ENCODE measurements at regions not wholly inside any gene's neighbourhood (a gene's known extent, or its start where the extent isn't known, plus 50 kb on each side); places are given as distances from the start of the nearest gene placed in this dataset.

DNA sequence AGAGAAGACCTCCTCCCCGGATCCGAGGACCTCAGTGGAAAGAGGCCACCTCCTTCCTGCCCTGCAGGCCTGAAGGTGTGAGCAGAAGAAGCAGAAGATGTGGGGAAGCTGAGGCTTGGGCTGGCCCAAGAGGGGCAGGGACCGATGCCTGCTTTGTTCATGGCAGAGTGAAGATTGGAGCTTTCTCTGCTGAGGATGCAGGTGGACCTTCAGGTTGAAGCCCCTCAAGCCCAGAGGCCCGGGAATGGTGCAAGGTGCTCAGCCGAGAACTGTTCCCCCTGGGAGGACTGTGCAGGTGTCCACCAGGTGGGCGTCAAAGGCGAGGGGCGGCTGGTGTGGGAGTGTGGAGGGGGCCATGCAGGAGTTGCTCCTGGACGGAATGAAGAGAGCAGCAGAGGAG lies 277.9 kb upstream of the IRX2 start:
- Histone ChIP-seq H3K9ac (ENCODE audit: low read length) (no peak overlapping the region), H3K36me3 (ENCODE audit: insufficient read depth, low read length) (no peaks in the 10 kb centered on the region), H3K4me3 (ENCODE audit: low read length) (no peak overlapping the region), H3K4me1 (ENCODE audit: low read length) (no peaks in the 10 kb centered on the region), H4K20me1 (ENCODE audit: insufficient read depth, low read depth, low read length) (no peaks in the 10 kb centered on the region), H3K27ac (ENCODE audit: low read length) (no peak overlapping the region), H3K9me2 (replicated peaks; ENCODE audit: insufficient read depth, low read length) (no peaks in the 10 kb centered on the region), H2AFZ (ENCODE audit: low read length) (no peak overlapping the region), H3K27me3 (ENCODE audit: low read length) (no peaks in the 10 kb centered on the region), H3K79me2 (ENCODE audit: low read length) (no peaks in the 10 kb centered on the region), H3K9me3 (ENCODE audit: low read length) (peaks cover 11% of the 10 kb centered on the region; the same call in 1 of the 2 replicates), H3K4me2 (ENCODE audit: low read depth, low read length, poor library complexity, severe bottlenecking) (no peak overlapping the region)
- DNase-seq = no peak

DNA sequence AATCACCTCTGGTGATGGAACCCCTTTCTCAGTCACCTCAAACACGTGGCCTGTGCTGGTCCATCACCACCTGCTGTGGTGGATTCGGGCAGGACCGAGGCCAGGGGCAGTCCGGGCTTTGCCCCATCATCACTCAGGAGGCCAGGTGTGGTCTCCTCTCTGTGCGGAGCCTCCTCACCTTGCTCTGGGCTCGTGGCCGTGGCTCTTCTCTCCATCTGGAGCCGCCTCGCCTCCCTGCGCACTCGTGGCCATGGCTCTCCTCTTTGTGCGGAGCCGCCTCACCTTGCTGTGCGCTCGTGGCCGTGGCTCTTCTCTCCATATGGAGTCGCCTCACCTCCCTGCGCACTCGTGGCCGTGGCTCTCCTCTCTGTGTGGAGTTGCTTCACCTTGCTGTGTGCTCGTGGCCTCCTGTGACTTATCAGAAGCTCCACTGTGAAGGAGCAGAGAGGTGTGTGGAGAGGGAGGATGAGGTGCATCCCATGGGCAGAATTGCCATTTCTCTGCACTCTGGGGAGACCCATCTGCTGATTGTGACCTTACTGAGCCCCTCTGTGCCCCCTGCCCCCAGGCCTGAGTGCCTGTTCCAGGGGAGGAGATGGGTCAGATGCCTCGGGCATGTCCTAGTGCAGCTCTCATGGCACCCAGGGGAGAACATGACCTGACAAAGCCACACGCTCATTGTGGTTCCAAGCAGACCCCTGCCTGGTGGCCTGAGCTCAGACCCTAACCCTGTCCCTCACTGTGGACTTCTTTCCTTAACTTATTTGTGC lies 276.6 kb upstream of the IRX2 start:
- Histone ChIP-seq H3K4me1 (ENCODE audit: low read length) (no peaks in the 10 kb centered on the region), H3K9me3 (ENCODE audit: low read length) (peaks cover 11% of the 10 kb centered on the region; the same call in 1 of the 2 replicates), H3K4me2 (ENCODE audit: low read depth, low read length, poor library complexity, severe bottlenecking) (no peak overlapping the region), H3K9ac (ENCODE audit: low read length) (no peak overlapping the region), H3K9me2 (replicated peaks; ENCODE audit: insufficient read depth, low read length) (no peaks in the 10 kb centered on the region), H3K36me3 (ENCODE audit: insufficient read depth, low read length) (no peaks in the 10 kb centered on the region), H3K79me2 (ENCODE audit: low read length) (no peaks in the 10 kb centered on the region), H2AFZ (ENCODE audit: low read length) (no peak overlapping the region), H3K27me3 (ENCODE audit: low read length) (no peaks in the 10 kb centered on the region), H3K4me3 (ENCODE audit: low read length) (no peak overlapping the region), H4K20me1 (ENCODE audit: insufficient read depth, low read depth, low read length) (no peaks in the 10 kb centered on the region), H3K27ac (ENCODE audit: low read length) (no peak overlapping the region)
- no peak for DNase-seq

DNA sequence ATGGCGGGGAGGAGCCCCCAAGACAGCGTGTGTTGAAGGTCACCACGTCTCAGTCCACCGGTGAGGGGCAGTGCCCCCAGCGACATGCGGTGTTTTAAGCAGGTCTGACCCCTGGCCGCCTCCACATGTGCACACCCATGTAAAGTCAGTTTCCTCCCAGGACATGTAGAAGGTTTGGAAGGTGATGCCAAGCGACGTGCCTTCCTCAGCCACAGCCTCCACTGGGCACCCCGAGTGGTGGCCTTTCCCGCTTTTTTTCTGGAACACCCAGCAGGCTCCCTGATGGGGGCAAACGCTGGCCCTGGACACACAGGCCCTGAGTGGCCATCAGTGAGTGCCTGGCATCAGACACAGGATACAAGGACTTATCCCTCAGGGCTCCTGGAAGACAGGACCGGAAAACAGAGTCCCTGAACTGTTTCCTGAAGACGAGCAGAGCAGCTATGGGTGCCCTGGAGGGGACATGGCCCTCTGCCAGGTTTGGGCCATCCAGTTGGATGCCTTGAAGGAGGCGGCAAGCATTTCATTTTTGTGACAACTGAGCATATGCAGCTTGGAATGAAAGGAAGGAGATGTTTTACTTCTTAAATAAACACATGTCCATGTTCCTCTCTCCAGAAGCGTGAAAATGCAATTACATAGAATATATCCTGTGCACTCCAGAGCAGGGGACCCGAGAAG lies 275.8 kb upstream of the IRX2 start:
- no peak overlapping the region for H3K4me2 ChIP-seq (ENCODE audit: low read depth, low read length, poor library complexity, severe bottlenecking)
- H2AFZ ChIP-seq (ENCODE audit: low read length) = no peak overlapping the region
- no peaks in the 10 kb centered on the region for H3K27me3 ChIP-seq (ENCODE audit: low read length)
- no peaks in the 10 kb centered on the region for H3K4me1 ChIP-seq (ENCODE audit: low read length)
- no peak for DNase-seq
- H3K79me2 ChIP-seq (ENCODE audit: low read length) = no peaks in the 10 kb centered on the region
- no peak overlapping the region for H3K27ac ChIP-seq (ENCODE audit: low read length)
- H3K9ac ChIP-seq (ENCODE audit: low read length) = no peak overlapping the region
- H3K9me3 ChIP-seq (ENCODE audit: low read length) = peaks cover 11% of the 10 kb centered on the region; the same call in 1 of the 2 replicates
- H3K36me3 ChIP-seq (ENCODE audit: insufficient read depth, low read length) = no peaks in the 10 kb centered on the region
- no peaks in the 10 kb centered on the region for H3K9me2 ChIP-seq (replicated peaks; ENCODE audit: insufficient read depth, low read length)
- H4K20me1 ChIP-seq (ENCODE audit: insufficient read depth, low read depth, low read length) = no peaks in the 10 kb centered on the region
- H3K4me3 ChIP-seq (ENCODE audit: low read length) = no peak overlapping the region

DNA sequence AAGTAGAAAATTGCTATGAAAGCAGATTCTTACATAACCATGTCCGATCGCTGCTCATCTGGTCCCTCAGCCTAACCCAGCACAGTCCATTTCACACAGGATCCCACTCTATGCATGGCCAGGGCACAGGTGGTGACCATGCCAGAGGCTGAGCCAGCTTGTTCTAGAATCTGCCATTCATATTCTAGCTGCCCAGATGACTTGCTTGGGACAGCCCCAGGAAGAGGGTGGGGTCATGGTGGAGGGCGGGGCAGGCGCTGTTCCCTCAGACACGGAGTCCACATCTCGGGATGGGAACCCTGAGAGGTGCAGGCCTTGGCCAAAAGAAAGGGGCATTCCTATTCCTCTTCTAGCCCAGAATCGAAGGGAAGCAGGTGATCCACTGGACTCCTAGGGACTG lies 275.2 kb upstream of the IRX2 start:
- Histone ChIP-seq H3K4me3 (ENCODE audit: low read length) (no peak overlapping the region), H3K79me2 (ENCODE audit: low read length) (no peaks in the 10 kb centered on the region), H3K4me1 (ENCODE audit: low read length) (no peaks in the 10 kb centered on the region), H3K36me3 (ENCODE audit: insufficient read depth, low read length) (no peaks in the 10 kb centered on the region), H3K9ac (ENCODE audit: low read length) (no peak overlapping the region), H2AFZ (ENCODE audit: low read length) (no peak overlapping the region), H3K9me3 (ENCODE audit: low read length) (peaks cover 11% of the 10 kb centered on the region; the same call in 1 of the 2 replicates), H4K20me1 (ENCODE audit: insufficient read depth, low read depth, low read length) (no peaks in the 10 kb centered on the region), H3K27ac (ENCODE audit: low read length) (no peak overlapping the region), H3K27me3 (ENCODE audit: low read length) (no peaks in the 10 kb centered on the region), H3K9me2 (replicated peaks; ENCODE audit: insufficient read depth, low read length) (no peaks in the 10 kb centered on the region), H3K4me2 (ENCODE audit: low read depth, low read length, poor library complexity, severe bottlenecking) (no peak overlapping the region)
- DNase-seq = no peak

DNA sequence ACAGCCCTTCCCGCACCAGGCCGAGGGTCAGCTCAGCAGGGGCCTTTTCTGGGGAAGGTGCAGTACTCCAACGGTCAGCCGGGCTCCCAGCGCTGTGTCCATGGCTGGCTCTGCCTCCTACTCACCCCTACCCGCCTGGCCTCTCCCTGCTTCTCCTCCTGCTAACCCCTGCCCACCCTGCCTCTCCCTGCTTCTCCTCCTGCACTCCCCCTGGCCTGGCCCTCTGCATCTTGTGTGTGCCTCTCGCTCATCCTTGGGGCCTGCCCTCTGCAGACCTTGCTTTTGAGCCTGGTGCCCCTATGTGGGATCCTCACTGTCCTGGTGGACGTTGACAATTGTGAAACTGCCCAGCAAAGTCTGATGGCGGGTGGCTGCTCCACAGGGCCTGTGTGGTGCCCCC lies 274.6 kb upstream of the IRX2 start:
- Histone ChIP-seq H3K4me3 (ENCODE audit: low read length) (no peak overlapping the region), H3K9me3 (ENCODE audit: low read length) (peaks cover 11% of the 10 kb centered on the region; the same call in 1 of the 2 replicates), H3K4me1 (ENCODE audit: low read length) (no peaks in the 10 kb centered on the region), H4K20me1 (ENCODE audit: insufficient read depth, low read depth, low read length) (no peaks in the 10 kb centered on the region), H3K27ac (ENCODE audit: low read length) (no peak overlapping the region), H3K9me2 (replicated peaks; ENCODE audit: insufficient read depth, low read length) (no peaks in the 10 kb centered on the region), H3K27me3 (ENCODE audit: low read length) (no peaks in the 10 kb centered on the region), H3K36me3 (ENCODE audit: insufficient read depth, low read length) (no peaks in the 10 kb centered on the region), H2AFZ (ENCODE audit: low read length) (no peak overlapping the region), H3K79me2 (ENCODE audit: low read length) (no peaks in the 10 kb centered on the region), H3K9ac (ENCODE audit: low read length) (no peak overlapping the region), H3K4me2 (ENCODE audit: low read depth, low read length, poor library complexity, severe bottlenecking) (no peak overlapping the region)
- no peak for DNase-seq

DNA sequence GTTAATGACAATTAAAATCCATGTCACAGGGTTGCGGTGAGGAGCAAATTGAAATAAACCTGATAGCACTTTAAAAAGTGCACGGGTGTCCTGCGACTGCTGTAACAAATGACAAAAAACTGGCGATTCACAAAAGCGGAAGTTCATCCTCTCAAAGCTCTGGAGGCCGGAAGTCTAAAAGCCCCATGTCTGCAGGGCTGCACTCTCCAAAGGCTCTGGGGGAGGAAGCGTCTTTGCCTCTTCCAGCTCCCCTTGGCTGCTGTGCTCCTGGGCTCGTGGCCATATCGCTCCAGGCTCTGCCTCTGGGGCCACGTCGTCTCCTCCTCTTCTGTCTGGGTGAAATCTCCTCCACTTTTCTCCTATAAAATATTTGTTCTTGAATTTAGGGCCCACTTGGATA lies 273.9 kb upstream of the IRX2 start:
- no peaks in the 10 kb centered on the region for H3K36me3 ChIP-seq (ENCODE audit: insufficient read depth, low read length)
- H2AFZ ChIP-seq (ENCODE audit: low read length) = no peak overlapping the region
- H3K9me3 ChIP-seq (ENCODE audit: low read length) = peaks cover 11% of the 10 kb centered on the region; the same call in 1 of the 2 replicates
- no peak for DNase-seq
- no peak overlapping the region for H3K27ac ChIP-seq (ENCODE audit: low read length)
- H3K9ac ChIP-seq (ENCODE audit: low read length) = no peak overlapping the region
- H3K4me1 ChIP-seq (ENCODE audit: low read length) = no peaks in the 10 kb centered on the region
- no peak overlapping the region for H3K4me3 ChIP-seq (ENCODE audit: low read length)
- H3K9me2 ChIP-seq (replicated peaks; ENCODE audit: insufficient read depth, low read length) = no peaks in the 10 kb centered on the region
- H4K20me1 ChIP-seq (ENCODE audit: insufficient read depth, low read depth, low read length) = no peaks in the 10 kb centered on the region
- H3K27me3 ChIP-seq (ENCODE audit: low read length) = no peaks in the 10 kb centered on the region
- H3K79me2 ChIP-seq (ENCODE audit: low read length) = no peaks in the 10 kb centered on the region
- H3K4me2 ChIP-seq (ENCODE audit: low read depth, low read length, poor library complexity, severe bottlenecking) = no peak overlapping the region

DNA sequence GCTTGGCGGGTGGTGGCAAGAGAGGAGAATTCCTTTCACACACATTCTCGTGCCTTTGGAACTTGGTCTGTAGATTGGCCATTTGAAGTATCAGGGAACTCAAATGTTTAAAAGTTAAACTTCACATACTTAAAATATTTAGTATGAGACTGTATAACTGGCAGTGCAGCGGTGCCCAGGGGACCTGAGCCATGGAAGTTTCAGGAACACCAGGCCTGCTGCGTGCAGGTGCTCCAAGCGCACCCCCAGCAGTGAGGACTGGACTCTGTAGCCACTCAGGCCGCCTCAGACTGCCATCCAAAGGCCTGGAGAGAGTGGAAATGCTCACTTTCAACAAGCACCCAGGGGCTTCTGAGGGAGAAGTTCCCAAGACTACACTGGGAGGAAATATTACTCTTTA lies 273.5 kb upstream of the IRX2 start:
- Histone ChIP-seq H3K27me3 (ENCODE audit: low read length) (no peaks in the 10 kb centered on the region), H3K4me2 (ENCODE audit: low read depth, low read length, poor library complexity, severe bottlenecking) (no peak overlapping the region), H3K4me1 (ENCODE audit: low read length) (no peaks in the 10 kb centered on the region), H3K9ac (ENCODE audit: low read length) (no peak overlapping the region), H3K9me3 (ENCODE audit: low read length) (peaks cover 11% of the 10 kb centered on the region; the same call in 1 of the 2 replicates), H3K9me2 (replicated peaks; ENCODE audit: insufficient read depth, low read length) (no peaks in the 10 kb centered on the region), H3K79me2 (ENCODE audit: low read length) (no peaks in the 10 kb centered on the region), H3K27ac (ENCODE audit: low read length) (no peak overlapping the region), H2AFZ (ENCODE audit: low read length) (no peak overlapping the region), H3K4me3 (ENCODE audit: low read length) (no peak overlapping the region), H4K20me1 (ENCODE audit: insufficient read depth, low read depth, low read length) (no peaks in the 10 kb centered on the region), H3K36me3 (ENCODE audit: insufficient read depth, low read length) (no peaks in the 10 kb centered on the region)
- no peak for DNase-seq

DNA sequence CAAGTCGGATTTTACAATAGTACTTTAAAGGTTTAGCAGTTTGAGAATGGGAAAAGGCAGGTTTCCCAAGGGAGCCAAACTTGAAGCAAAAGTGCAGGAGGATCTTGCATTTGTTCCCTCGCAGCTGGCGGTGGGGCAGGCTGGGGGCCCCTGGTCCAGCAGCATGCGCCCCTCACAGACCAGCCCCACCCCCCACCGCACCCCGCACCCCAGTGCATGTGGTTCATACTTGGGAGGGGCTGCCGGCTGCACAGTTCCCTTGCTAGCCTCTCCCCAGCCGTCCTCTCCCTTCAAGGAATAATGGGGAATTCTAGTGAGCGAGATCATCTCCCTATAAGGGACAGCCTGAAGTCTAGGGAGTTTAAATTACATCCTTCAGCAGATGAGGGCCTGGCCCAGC lies 273.1 kb upstream of the IRX2 start:
- DNase-seq = no peak
- Histone ChIP-seq H3K4me1 (ENCODE audit: low read length) (no peaks in the 10 kb centered on the region), H3K27me3 (ENCODE audit: low read length) (no peaks in the 10 kb centered on the region), H3K79me2 (ENCODE audit: low read length) (no peaks in the 10 kb centered on the region), H3K36me3 (ENCODE audit: insufficient read depth, low read length) (no peaks in the 10 kb centered on the region), H2AFZ (ENCODE audit: low read length) (no peak overlapping the region), H3K9me3 (ENCODE audit: low read length) (peaks cover 11% of the 10 kb centered on the region; the same call in 1 of the 2 replicates), H3K9me2 (replicated peaks; ENCODE audit: insufficient read depth, low read length) (no peaks in the 10 kb centered on the region), H3K9ac (ENCODE audit: low read length) (no peak overlapping the region), H3K4me2 (ENCODE audit: low read depth, low read length, poor library complexity, severe bottlenecking) (no peak overlapping the region), H3K4me3 (ENCODE audit: low read length) (no peak overlapping the region), H4K20me1 (ENCODE audit: insufficient read depth, low read depth, low read length) (no peaks in the 10 kb centered on the region), H3K27ac (ENCODE audit: low read length) (no peak overlapping the region)

All from Karpas-422 (cell line).